Endodermal cell (in vitro differentiated cells): ENCODE measurements at regions not wholly inside any gene's neighbourhood (a gene's known extent, or its start where the extent isn't known, plus 50 kb on each side); places are given as distances from the start of the nearest gene placed in this dataset.

Experiments used
- DNase-seq: peaks from one replicate; pipeline ENCODE4 v3.0.0-alpha.2; 2017
- H3K27ac ChIP-seq: 2 replicates; pipeline ENCODE4 v1.5.1; 2013; ENCODE audit warnings: mild to moderate bottlenecking, low read depth, low read length, moderate library complexity
- H3K27me3 ChIP-seq: 2 replicates; pipeline ENCODE4 v1.6.1; 2013; ENCODE audit warnings: mild to moderate bottlenecking, low read length, moderate library complexity; ENCODE audit not compliant: insufficient read depth, control insufficient read depth, poor library complexity, severe bottlenecking
- H3K36me3 ChIP-seq: 2 replicates; pipeline ENCODE4 v1.7.0; 2013; ENCODE audit warnings: mild to moderate bottlenecking, low read length, moderate library complexity; ENCODE audit not compliant: control insufficient read depth, insufficient read depth
- H3K4me1 ChIP-seq: one replicate; pipeline ENCODE4 v1.7.0; 2013; ENCODE audit warnings: low read length; ENCODE audit not compliant: control insufficient read depth, insufficient read depth
- H3K4me3 ChIP-seq: 2 replicates; pipeline ENCODE4 v1.5.1; 2013; ENCODE audit warnings: mild to moderate bottlenecking, low read length, moderate library complexity
- H3K9ac ChIP-seq: 2 replicates; pipeline ENCODE4 v1.6.1; 2013; ENCODE audit warnings: mild to moderate bottlenecking, low read length, moderate library complexity; ENCODE audit not compliant: poor library complexity, severe bottlenecking; ENCODE audit errors: extremely low read depth
- H3K9me3 ChIP-seq: 2 replicates; pipeline ENCODE4 v1.6.1; 2013; ENCODE audit warnings: mild to moderate bottlenecking, low read length, moderate library complexity; ENCODE audit not compliant: control insufficient read depth
- H3K27ac Mint-ChIP-seq: 2 replicates; pipeline ENCODE4 v1.8.0; 2020; ENCODE audit warnings: mixed read lengths
- H3K27me3 Mint-ChIP-seq: 2 replicates; pipeline ENCODE4 v1.8.0; 2021; ENCODE audit warnings: mild to moderate bottlenecking, mixed read lengths; ENCODE audit not compliant: insufficient read depth
- H3K36me3 Mint-ChIP-seq: 2 replicates; pipeline ENCODE4 v1.8.0; 2020; ENCODE audit warnings: low read depth, mixed read lengths
- H3K4me1 Mint-ChIP-seq: 2 replicates; pipeline ENCODE4 v1.8.0; 2020; ENCODE audit warnings: mixed read lengths
- H3K4me3 Mint-ChIP-seq: 2 replicates; pipeline ENCODE4 v1.8.0; 2020; ENCODE audit warnings: mild to moderate bottlenecking, moderate library complexity, mixed read lengths
- H3K9me3 Mint-ChIP-seq: 2 replicates; pipeline ENCODE4 v1.8.0; 2020; ENCODE audit warnings: mild to moderate bottlenecking, mixed read lengths
- WGBS, 2 experiments: methylation state at CpG; one replicate each; pipeline versions ENCODE4 v1.1.5 to v1.1.7; 2013; ENCODE audit warnings: missing lambda C conversion rate in 2 of 2, mixed read lengths in 1 of 2; ENCODE audit not compliant: insufficient coverage in 1 of 2, insufficient read length in 1 of 2; 5-methylcytosine and 5-hydroxymethylcytosine counted together
- TF ChIP-seq, protein P1 (sequence below): fragments of 200-600 bp; sonication (generic); conservative IDR thresholded peaks from 2 replicates; pipeline ENCODE4 v1.5.0; 2021; ENCODE audit warnings: antibody characterized with exemption, mild to moderate bottlenecking

GRCh38 chr22:44422746-44423380, 75.2 kb downstream of the RTL6 start:
- TF ChIP-seq, protein P1, sequence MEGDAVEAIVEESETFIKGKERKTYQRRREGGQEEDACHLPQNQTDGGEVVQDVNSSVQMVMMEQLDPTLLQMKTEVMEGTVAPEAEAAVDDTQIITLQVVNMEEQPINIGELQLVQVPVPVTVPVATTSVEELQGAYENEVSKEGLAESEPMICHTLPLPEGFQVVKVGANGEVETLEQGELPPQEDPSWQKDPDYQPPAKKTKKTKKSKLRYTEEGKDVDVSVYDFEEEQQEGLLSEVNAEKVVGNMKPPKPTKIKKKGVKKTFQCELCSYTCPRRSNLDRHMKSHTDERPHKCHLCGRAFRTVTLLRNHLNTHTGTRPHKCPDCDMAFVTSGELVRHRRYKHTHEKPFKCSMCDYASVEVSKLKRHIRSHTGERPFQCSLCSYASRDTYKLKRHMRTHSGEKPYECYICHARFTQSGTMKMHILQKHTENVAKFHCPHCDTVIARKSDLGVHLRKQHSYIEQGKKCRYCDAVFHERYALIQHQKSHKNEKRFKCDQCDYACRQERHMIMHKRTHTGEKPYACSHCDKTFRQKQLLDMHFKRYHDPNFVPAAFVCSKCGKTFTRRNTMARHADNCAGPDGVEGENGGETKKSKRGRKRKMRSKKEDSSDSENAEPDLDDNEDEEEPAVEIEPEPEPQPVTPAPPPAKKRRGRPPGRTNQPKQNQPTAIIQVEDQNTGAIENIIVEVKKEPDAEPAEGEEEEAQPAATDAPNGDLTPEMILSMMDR, result no peak
- H3K4me3 ChIP-seq, result no peak overlapping the region
- peak overlapping the region; percentile 18 for H3K27ac Mint-ChIP-seq
- peaks cover 23% of the 10 kb centered on the region for H3K9me3 ChIP-seq
- peaks cover 19% of the 10 kb centered on the region for H3K9me3 Mint-ChIP-seq
- DNase-seq, result peak; percentile 44
- H3K27ac ChIP-seq, result no peak overlapping the region
- peaks cover 20% of the 10 kb centered on the region for H3K4me1 Mint-ChIP-seq
- WGBS, 2 experiments, result 86 to 91% methylated on average over 12 of the region's 12 CpGs
- H3K9ac ChIP-seq, result no peak overlapping the region
- no peaks in the 10 kb centered on the region for H3K36me3 ChIP-seq
- no peaks in the 10 kb centered on the region for H3K36me3 Mint-ChIP-seq
- no peaks in the 10 kb centered on the region for H3K27me3 Mint-ChIP-seq
- H3K27me3 ChIP-seq, result no peaks in the 10 kb centered on the region
- no peaks in the 10 kb centered on the region for H3K4me1 ChIP-seq
- no peak overlapping the region for H3K4me3 Mint-ChIP-seq

DNA sequence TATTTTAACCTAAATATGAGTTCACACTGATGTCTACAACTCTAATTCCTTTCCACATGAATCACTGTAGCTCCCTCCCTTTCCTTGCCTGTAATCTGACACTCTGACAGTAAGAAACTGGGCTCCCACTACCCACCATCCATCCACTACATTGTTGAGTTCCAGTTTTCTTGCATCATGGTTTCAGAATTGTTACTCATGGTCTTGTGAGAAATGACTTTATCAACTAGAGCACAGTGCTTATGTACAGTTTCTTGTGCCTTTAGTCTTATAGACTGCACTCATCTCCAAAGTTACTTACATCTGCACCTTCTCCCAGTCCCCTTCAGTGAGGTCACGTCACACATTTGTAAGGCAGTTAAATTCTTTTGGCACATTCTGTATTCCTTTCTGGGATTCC, 78.6 kb downstream of the RTL6 start:
- TF ChIP-seq, protein P1, result no peak
- 88 to 94% methylated on average over 1 of the region's 1 CpG for WGBS, 2 experiments
- Histone ChIP-seq H3K9me3 (peaks cover 23% of the 10 kb centered on the region), H3K27me3 (no peaks in the 10 kb centered on the region), H3K4me3 (no peak overlapping the region), H3K4me1 (no peaks in the 10 kb centered on the region), H3K27ac (no peak overlapping the region), H3K9ac (no peak overlapping the region), H3K36me3 (no peaks in the 10 kb centered on the region)
- Mint-ChIP-seq H3K27me3 (no peaks in the 10 kb centered on the region), H3K36me3 (no peaks in the 10 kb centered on the region), H3K4me3 (no peak overlapping the region), H3K27ac (no peak overlapping the region), H3K9me3 (peaks cover 19% of the 10 kb centered on the region), H3K4me1 (peaks cover 17% of the 10 kb centered on the region)
- DNase-seq, result no peak

DNA sequence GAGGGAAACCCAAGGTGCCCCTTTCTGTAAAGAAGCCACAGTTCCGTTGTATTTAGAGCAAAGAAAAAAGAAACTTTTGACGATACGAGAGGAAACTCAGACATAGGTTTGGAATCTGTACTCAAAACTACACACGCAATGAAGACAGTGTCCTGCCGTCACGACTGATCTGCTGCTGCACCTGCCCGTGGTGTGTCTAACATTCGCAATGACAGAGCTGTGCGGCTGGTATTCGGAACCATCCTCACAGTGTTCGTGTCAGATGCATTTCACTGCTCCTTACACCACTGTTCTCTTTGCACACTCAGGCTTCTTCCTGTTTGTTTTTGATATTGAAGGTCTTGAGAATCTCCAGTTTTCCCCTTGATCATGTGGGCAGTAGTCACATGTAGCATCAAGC, 84.8 kb downstream of the RTL6 start:
- H3K9me3 Mint-ChIP-seq, result no peaks in the 10 kb centered on the region
- Histone ChIP-seq H3K4me1 (no peaks in the 10 kb centered on the region), H3K9ac (no peak overlapping the region), H3K27me3 (no peaks in the 10 kb centered on the region), H3K9me3 (no peaks in the 10 kb centered on the region), H3K4me3 (no peak overlapping the region), H3K36me3 (no peaks in the 10 kb centered on the region), H3K27ac (no peak overlapping the region)
- WGBS, 2 experiments, result 93 to 94% methylated on average over 11 of the region's 11 CpGs
- H3K4me1 Mint-ChIP-seq, result peaks cover 6% of the 10 kb centered on the region
- H3K27ac Mint-ChIP-seq, result no peak overlapping the region
- TF ChIP-seq, protein P1, result no peak
- no peaks in the 10 kb centered on the region for H3K36me3 Mint-ChIP-seq
- H3K4me3 Mint-ChIP-seq, result no peak overlapping the region
- DNase-seq, result peak; percentile 11
- H3K27me3 Mint-ChIP-seq, result no peaks in the 10 kb centered on the region
